Activated naive CD8-positive, alpha-beta T cell treated with anti-CD3 and anti-CD28 coated beads, Interleukin-2, amount 50 U/mL, for 24 hours (primary cell): ENCODE measurements at regions not wholly inside any gene's neighbourhood (a gene's known extent, or its start where the extent isn't known, plus 50 kb on each side); places are given as distances from the start of the nearest gene placed in this dataset.
A peak's percentile ranks its signal among the peaks of the same experiment; 100 is the strongest.

ENCODE experiments used
- ATAC-seq: fragments of 150-1000 bp; cut with Tn5 transposase; one replicate; pipeline ENCODE4 v1.10.0; 2021
- DNase-seq: peaks from one replicate; pipeline ENCODE4 v3.0.0; 2021
- H3K27ac Mint-ChIP-seq: one replicate; pipeline ENCODE4 v1.8.0; 2021; ENCODE audit warnings: mild to moderate bottlenecking, mixed read lengths
- H3K27me3 Mint-ChIP-seq: one replicate; pipeline ENCODE4 v1.8.0; 2021; ENCODE audit warnings: mixed read lengths
- H3K36me3 Mint-ChIP-seq: one replicate; pipeline ENCODE4 v1.8.0; 2021; ENCODE audit warnings: low read depth, mixed read lengths
- H3K4me1 Mint-ChIP-seq: one replicate; pipeline ENCODE4 v1.8.0; 2021; ENCODE audit warnings: mixed read lengths
- H3K4me3 Mint-ChIP-seq: one replicate; pipeline ENCODE4 v1.8.0; 2021; ENCODE audit warnings: mild to moderate bottlenecking, moderate library complexity, mixed read lengths
- H3K9me3 Mint-ChIP-seq: one replicate; pipeline ENCODE4 v1.8.0; 2021; ENCODE audit warnings: mixed read lengths

GRCh38 chr20:24388828-24389380, 80.5 kb upstream of the SYNDIG1 start:
- no peaks in the 10 kb centered on the region for H3K36me3 Mint-ChIP-seq
- no peak overlapping the region for H3K4me3 Mint-ChIP-seq
- no peak for ATAC-seq

GRCh38 chr20:24385547-24385946, 83.9 kb upstream of the SYNDIG1 start:
- ATAC-seq (no peak), DNase-seq (no peak)
- peaks cover 28% of the 10 kb centered on the region for H3K4me1 Mint-ChIP-seq
- no peaks in the 10 kb centered on the region for H3K27me3 Mint-ChIP-seq
- H3K36me3 Mint-ChIP-seq, result no peaks in the 10 kb centered on the region
- no peak overlapping the region for H3K4me3 Mint-ChIP-seq
- H3K27ac Mint-ChIP-seq, result no peak overlapping the region
- H3K9me3 Mint-ChIP-seq, result no peaks in the 10 kb centered on the region

More at GRCh38 chr20:24388828-24389380, 80.5 kb upstream of the SYNDIG1 start:
- H3K9me3 Mint-ChIP-seq, result no peaks in the 10 kb centered on the region
- no peak for DNase-seq
- no peaks in the 10 kb centered on the region for H3K27me3 Mint-ChIP-seq
- peak overlapping the region; percentile 9 for H3K27ac Mint-ChIP-seq
- peaks cover 30% of the 10 kb centered on the region for H3K4me1 Mint-ChIP-seq

- Mint-ChIP-seq H3K27me3 (no peaks in the 10 kb centered on the region), H3K9me3 (no peaks in the 10 kb centered on the region), H3K4me1 (peaks cover 21% of the 10 kb centered on the region), H3K4me3 (no peak overlapping the region), H3K36me3 (no peaks in the 10 kb centered on the region), H3K27ac (no peak overlapping the region)
- ATAC-seq, result no peak
- no peak for DNase-seq
Observed at GRCh38 chr20:24384865-24385264, 84.6 kb upstream of the SYNDIG1 start.

GRCh38 chr20:24382743-24383142, 86.7 kb upstream of the SYNDIG1 start:
- DNase-seq (no peak), ATAC-seq (no peak)
- no peaks in the 10 kb centered on the region for H3K9me3 Mint-ChIP-seq
- H3K4me3 Mint-ChIP-seq, result no peak overlapping the region
- no peaks in the 10 kb centered on the region for H3K36me3 Mint-ChIP-seq
- H3K27me3 Mint-ChIP-seq, result no peaks in the 10 kb centered on the region
- H3K27ac Mint-ChIP-seq, result no peak overlapping the region
- H3K4me1 Mint-ChIP-seq, result peaks cover 3% of the 10 kb centered on the region

GRCh38 chr20:24382331-24382730, 87.1 kb upstream of the SYNDIG1 start:
- ATAC-seq, result no peak
- no peak for DNase-seq
- Mint-ChIP-seq H3K9me3 (no peaks in the 10 kb centered on the region), H3K27ac (no peak overlapping the region), H3K27me3 (no peaks in the 10 kb centered on the region), H3K4me3 (no peak overlapping the region), H3K36me3 (no peaks in the 10 kb centered on the region), H3K4me1 (peaks cover 3% of the 10 kb centered on the region)

- DNase-seq (no peak), ATAC-seq (no peak)
- H3K36me3 Mint-ChIP-seq, result no peaks in the 10 kb centered on the region
- no peaks in the 10 kb centered on the region for H3K27me3 Mint-ChIP-seq
- H3K4me1 Mint-ChIP-seq, result peaks cover 2% of the 10 kb centered on the region
- H3K4me3 Mint-ChIP-seq, result no peak overlapping the region
- no peak overlapping the region for H3K27ac Mint-ChIP-seq
- no peaks in the 10 kb centered on the region for H3K9me3 Mint-ChIP-seq
Observed at GRCh38 chr20:24381886-24382285, 87.5 kb upstream of the SYNDIG1 start.

GRCh38 chr20:24379484-24379927, 89.9 kb upstream of the SYNDIG1 start:
- Mint-ChIP-seq H3K4me1 (no peaks in the 10 kb centered on the region), H3K27me3 (no peaks in the 10 kb centered on the region), H3K27ac (no peak overlapping the region), H3K36me3 (no peaks in the 10 kb centered on the region), H3K9me3 (no peaks in the 10 kb centered on the region), H3K4me3 (no peak overlapping the region)
- ATAC-seq, result no peak
- DNase-seq, result no peak

GRCh38 chr20:24378661-24379483, 90.6 kb upstream of the SYNDIG1 start:
- no peak for DNase-seq
- no peak overlapping the region for H3K4me3 Mint-ChIP-seq
- H3K36me3 Mint-ChIP-seq, result no peaks in the 10 kb centered on the region
- H3K27me3 Mint-ChIP-seq, result no peaks in the 10 kb centered on the region
- no peaks in the 10 kb centered on the region for H3K9me3 Mint-ChIP-seq
- ATAC-seq, result no peak
- H3K27ac Mint-ChIP-seq, result no peak overlapping the region
- no peaks in the 10 kb centered on the region for H3K4me1 Mint-ChIP-seq

- ATAC-seq, result no peak
- Mint-ChIP-seq H3K36me3 (no peaks in the 10 kb centered on the region), H3K4me3 (no peak overlapping the region), H3K27me3 (no peaks in the 10 kb centered on the region), H3K27ac (no peak overlapping the region), H3K4me1 (no peaks in the 10 kb centered on the region), H3K9me3 (no peaks in the 10 kb centered on the region)
- no peak for DNase-seq
Observed at GRCh38 chr20:24376311-24377099, 92.9 kb upstream of the SYNDIG1 start.

GRCh38 chr20:24373372-24373771, 96.1 kb upstream of the SYNDIG1 start:
- H3K36me3 Mint-ChIP-seq, result no peaks in the 10 kb centered on the region
- no peaks in the 10 kb centered on the region for H3K9me3 Mint-ChIP-seq
- H3K27ac Mint-ChIP-seq, result no peak overlapping the region
- H3K4me1 Mint-ChIP-seq, result no peaks in the 10 kb centered on the region
- DNase-seq (no peak), ATAC-seq (no peak)
- H3K4me3 Mint-ChIP-seq, result no peak overlapping the region
- no peaks in the 10 kb centered on the region for H3K27me3 Mint-ChIP-seq

- Mint-ChIP-seq H3K36me3 (no peaks in the 10 kb centered on the region), H3K4me3 (no peak overlapping the region), H3K27me3 (no peaks in the 10 kb centered on the region), H3K9me3 (no peaks in the 10 kb centered on the region), H3K27ac (no peak overlapping the region), H3K4me1 (no peaks in the 10 kb centered on the region)
- ATAC-seq (no peak), DNase-seq (no peak)
Observed at GRCh38 chr20:24370911-24371695, 98.3 kb upstream of the SYNDIG1 start.

GRCh38 chr20:24370249-24370648, 99.2 kb upstream of the SYNDIG1 start:
- no peaks in the 10 kb centered on the region for H3K36me3 Mint-ChIP-seq
- no peaks in the 10 kb centered on the region for H3K27me3 Mint-ChIP-seq
- H3K9me3 Mint-ChIP-seq, result no peaks in the 10 kb centered on the region
- H3K4me3 Mint-ChIP-seq, result no peak overlapping the region
- DNase-seq (no peak), ATAC-seq (no peak)
- no peak overlapping the region for H3K27ac Mint-ChIP-seq
- no peaks in the 10 kb centered on the region for H3K4me1 Mint-ChIP-seq

GRCh38 chr20:24368253-24368652, 101.2 kb upstream of the SYNDIG1 start:
- no peak overlapping the region for H3K27ac Mint-ChIP-seq
- no peak for ATAC-seq
- H3K4me1 Mint-ChIP-seq, result no peaks in the 10 kb centered on the region
- no peaks in the 10 kb centered on the region for H3K9me3 Mint-ChIP-seq
- no peak for DNase-seq
- no peak overlapping the region for H3K4me3 Mint-ChIP-seq
- H3K27me3 Mint-ChIP-seq, result no peaks in the 10 kb centered on the region
- no peaks in the 10 kb centered on the region for H3K36me3 Mint-ChIP-seq

GRCh38 chr20:24366336-24367004, 103.0 kb upstream of the SYNDIG1 start:
- no peak for ATAC-seq
- H3K27me3 Mint-ChIP-seq, result no peaks in the 10 kb centered on the region

More at GRCh38 chr20:24366336-24367004, 103.0 kb upstream of the SYNDIG1 start:
- DNase-seq, result no peak
- no peaks in the 10 kb centered on the region for H3K4me1 Mint-ChIP-seq
- H3K27ac Mint-ChIP-seq, result no peak overlapping the region
- no peak overlapping the region for H3K4me3 Mint-ChIP-seq
- peaks cover 4% of the 10 kb centered on the region for H3K9me3 Mint-ChIP-seq
- H3K36me3 Mint-ChIP-seq, result peaks cover 2% of the 10 kb centered on the region
